Middle frontal gyrus (tissue), 1 donor: ENCODE measurements at regions not wholly inside any gene's neighbourhood (a gene's known extent, or its start where the extent isn't known, plus 50 kb on each side); places are given as distances from the start of the nearest gene placed in this dataset.
"Not testable (repeated sequence)": the region's sequence is repeated elsewhere in the genome, so short reads cannot be mapped to it uniquely, and the experiment has no call there.

ENCODE experiments used
- DNase-seq: peaks from one replicate; pipeline ENCODE4 v3.0.0-alpha.2; 2015; ENCODE audit warnings: low spot score; ENCODE audit errors: extremely low spot score

DNA sequence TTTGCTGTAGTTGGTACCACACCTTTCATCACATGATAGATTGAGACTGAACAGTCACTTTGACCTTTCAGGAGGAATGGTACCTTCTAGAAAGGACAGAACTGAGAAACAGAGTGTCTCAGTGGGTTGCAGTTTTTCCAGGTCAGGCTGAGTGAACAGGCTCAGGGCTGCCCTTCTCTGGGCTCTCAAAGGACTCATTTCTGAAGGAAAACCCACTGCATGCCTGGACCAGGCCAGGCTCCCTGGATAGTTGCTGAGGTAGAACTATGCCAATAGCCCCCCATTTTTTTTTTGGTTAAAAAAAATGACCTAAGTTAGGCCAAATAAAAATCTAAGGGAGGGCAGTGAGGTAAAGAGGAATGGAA is 148.1 kb upstream of the EGLN3 start:
- no peak for DNase-seq

- peak; percentile 69 for DNase-seq
Measured at GRCh38 chr14:34098045-34098984, 147.4 kb upstream of the EGLN3 start.

DNA sequence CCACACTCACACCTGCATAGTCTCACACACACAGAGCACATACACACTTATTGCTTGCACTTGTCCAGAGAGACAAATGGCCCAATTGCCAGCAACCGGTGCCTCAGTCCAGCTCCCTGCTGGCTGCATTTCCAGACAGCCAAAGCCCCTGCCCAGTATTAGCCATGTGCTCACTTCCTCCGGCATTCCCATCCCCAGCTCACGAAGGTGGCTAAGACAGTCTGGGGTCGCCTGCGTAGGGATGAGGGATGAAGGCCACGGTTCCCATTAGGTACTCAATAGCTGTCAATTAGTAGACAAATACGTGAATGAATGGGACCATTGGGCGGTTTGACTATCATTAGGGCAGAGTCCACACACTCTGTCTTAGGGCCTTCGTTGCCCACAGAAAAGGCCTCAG is 146.8 kb upstream of the EGLN3 start:
- DNase-seq, result no peak

DNA sequence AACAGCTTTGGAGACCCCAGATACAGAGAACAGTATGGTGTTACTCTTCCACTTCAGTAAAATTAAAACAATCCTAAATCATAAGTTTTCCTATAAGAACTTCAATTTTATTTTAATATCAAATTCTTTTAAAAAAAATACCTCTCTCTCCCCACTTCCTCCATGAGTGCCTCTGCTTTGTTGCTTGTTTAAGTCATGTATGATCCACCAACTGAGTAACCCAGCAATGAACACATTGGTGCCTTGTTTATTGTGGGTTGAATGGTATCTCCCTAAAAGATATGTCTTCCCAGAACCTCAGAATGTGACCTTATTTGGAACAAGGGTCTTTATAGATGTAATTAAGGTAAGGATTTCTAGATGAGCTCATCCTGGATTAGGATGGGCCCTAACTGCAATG is 143.5 kb upstream of the EGLN3 start:
- no peak for DNase-seq

- no peak for DNase-seq
Measured at GRCh38 chr14:34093883-34094282, 143.0 kb upstream of the EGLN3 start.

DNA sequence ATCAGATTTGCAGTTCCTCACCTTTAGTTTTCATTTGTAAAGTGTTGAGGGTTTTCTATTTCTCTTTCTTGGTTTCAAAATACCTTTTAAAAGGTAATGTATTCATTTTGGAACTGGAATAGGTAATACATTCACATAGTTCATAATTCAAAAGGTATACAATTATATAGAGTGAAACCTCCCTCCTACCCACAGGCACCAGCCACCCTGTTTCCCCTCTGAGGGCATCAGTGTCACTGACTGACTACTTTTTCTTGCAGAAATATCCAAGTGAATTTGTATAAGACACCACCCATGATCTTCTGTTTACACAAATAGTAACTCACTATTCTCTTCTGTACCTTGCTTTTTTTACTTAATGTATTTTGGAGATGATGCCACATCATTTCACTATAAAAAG is 139.6 kb upstream of the EGLN3 start:
- DNase-seq, result no peak

DNA sequence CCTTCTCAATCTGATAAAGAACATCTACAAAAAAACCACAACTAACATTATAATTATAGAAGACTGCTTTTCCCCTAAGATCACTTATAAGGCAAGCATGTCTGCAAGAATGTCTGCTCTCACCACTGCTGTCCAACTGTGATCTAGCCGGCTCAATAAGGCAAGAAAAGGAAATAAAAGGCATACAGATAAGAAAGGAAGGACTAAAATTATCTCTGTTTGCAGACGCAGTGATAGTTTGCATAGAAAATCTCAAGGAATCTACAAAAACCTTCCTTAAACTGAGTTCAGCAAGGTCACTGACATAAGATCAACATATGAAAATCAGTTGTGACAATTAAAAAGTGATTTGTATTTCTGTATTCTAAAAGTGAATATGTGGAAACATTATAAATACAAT is 138.0 kb upstream of the EGLN3 start:
- no peak for DNase-seq

DNA sequence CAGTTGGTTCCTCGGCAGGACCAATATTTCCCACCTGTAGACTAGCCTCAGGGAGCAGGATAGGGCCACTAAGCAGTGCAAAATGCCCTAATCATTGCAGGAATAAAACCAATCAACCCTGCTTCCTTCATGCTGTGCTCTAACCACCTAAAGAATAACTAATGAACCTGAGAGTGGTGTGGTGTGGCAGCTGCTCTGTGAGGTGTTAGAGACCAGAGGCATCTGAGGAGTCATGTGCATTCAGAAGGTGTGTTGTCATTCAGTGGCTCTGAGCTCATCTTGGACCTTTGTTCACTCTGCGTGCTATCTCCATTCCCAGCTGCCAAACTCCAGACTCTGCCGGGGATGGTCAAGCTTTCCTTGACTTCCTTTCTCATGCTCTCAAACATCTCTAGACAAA is 136.7 kb upstream of the EGLN3 start:
- no peak for DNase-seq

DNA sequence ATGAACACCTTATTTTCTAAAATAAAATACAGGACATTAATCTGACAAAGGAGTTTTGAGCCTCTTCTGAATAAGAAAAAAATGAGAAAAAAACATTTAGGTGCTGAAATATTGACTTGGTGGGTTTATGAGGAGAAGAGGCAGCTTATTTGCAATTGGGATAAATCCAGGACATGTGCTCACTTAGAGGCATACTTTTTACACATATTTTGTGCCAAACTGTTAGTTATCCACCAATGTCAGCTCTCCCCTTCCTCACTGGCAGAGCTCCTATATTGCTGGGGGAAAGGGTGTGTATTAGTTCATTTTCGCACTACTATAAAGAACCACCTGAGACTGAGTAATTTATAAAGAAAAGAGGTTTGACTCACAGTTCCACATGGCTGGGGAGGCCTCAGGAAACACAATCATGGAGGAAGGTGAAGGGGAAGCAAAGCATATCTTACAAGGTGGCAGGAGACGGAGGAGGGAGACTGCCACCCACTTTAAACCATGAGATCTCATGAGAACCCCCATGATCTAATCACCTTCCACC is 135.4 kb upstream of the EGLN3 start:
- DNase-seq, result no peak

- no peak for DNase-seq
Measured at GRCh38 chr14:34085695-34086094, 134.8 kb upstream of the EGLN3 start.

- no peak for DNase-seq
Measured at GRCh38 chr14:34081576-34082136, 130.8 kb upstream of the EGLN3 start.

GRCh38 chr14:34081101-34081575 is 130.3 kb upstream of the EGLN3 start:
- DNase-seq, result no peak

- DNase-seq, result not testable (repeated sequence)
Measured at GRCh38 chr14:34079643-34080042, 128.8 kb upstream of the EGLN3 start.

DNA sequence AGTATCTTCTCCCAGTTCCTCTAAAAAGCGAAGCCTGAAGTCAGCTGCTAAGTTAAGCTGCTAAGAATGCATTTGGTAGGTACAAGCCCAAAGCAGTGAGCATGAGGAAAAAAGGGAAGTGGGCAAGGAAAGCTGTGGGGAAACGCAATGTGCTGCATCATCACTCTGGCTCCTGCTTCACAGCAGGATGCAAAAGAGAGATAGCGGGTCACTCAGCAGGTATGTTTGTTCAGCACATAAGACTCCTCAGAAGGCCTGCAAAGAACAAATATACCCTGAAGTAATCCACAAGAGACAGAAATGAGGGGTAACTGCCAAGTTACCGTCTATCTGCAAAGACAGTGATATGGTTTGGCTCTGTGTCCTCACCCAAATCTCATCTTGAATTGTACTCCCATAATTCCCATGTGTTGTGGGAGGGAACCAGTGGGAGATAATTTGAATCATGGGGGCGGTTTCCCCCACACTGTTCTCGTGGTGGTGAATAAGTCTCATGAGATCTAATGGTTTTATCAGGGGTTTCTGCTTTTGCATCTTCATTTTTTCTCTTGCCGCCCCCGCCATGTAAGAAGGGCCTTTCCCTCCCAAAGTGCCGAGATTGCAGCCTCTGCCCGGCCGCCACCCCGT is 127.4 kb upstream of the EGLN3 start:
- no peak for DNase-seq

GRCh38 chr14:34075826-34076225 is 125.0 kb upstream of the EGLN3 start:
- DNase-seq, result no peak

- no peak for DNase-seq
Measured at GRCh38 chr14:34075042-34075744, 124.3 kb upstream of the EGLN3 start.

DNA sequence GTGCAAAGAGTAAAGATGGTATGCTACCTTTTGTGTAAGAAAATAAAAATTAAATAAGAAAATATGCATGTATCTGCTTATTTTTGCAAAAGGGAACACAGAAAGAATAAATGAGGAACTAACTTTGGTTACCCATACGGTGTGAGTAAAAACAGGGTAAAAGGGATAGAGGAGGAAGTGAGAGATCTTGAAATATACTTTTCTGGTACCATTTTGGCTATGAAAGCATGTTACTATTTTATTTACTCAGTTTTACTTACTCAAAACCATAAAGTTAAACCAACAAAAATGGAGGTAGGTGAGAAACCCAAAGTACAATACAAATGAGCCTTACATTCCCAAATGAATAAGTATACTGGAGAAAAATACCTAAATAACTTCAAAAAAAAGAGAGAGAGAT is 122.0 kb upstream of the EGLN3 start:
- DNase-seq, result no peak

DNA sequence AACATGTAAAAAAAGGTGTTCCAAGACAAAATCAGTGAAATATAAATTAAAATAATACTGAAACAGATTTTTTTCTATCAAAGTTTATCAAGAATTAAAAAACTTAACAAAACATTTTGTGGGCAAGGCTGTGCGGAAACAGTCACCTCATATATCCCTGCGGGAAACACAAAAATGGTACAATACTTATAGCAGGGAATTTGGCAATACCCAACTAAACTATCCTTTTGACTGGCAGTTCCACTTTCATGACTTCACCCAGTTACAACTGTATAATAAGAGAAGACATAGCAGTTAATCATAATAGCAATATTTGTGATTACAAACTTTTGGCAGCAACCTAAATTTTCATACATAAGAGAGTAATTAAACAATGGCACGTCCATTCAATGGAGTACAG is 121.5 kb upstream of the EGLN3 start:
- DNase-seq, result no peak

DNA sequence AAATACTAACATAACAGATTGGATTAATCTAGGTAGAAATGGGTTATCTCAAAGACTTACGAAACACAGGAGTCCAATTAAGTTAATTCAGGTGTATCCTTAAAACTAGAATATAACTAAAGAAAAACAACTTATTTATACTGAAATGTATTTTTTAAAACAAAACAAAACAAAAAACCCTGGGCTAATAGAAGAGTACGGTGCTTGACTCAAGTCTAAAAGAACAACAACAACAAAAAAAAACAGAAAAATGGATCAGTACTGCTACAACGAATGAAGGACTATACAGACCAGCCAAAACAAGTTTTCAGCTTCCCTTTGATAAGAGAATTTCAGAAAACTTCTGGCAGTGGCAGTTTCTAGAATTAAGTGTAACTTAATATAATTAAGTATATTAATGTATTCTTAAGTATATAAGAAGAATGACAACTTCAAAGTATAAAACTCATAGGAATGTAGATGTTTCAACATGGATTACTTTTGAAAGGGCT is 120.1 kb upstream of the EGLN3 start:
- DNase-seq, result no peak

DNA sequence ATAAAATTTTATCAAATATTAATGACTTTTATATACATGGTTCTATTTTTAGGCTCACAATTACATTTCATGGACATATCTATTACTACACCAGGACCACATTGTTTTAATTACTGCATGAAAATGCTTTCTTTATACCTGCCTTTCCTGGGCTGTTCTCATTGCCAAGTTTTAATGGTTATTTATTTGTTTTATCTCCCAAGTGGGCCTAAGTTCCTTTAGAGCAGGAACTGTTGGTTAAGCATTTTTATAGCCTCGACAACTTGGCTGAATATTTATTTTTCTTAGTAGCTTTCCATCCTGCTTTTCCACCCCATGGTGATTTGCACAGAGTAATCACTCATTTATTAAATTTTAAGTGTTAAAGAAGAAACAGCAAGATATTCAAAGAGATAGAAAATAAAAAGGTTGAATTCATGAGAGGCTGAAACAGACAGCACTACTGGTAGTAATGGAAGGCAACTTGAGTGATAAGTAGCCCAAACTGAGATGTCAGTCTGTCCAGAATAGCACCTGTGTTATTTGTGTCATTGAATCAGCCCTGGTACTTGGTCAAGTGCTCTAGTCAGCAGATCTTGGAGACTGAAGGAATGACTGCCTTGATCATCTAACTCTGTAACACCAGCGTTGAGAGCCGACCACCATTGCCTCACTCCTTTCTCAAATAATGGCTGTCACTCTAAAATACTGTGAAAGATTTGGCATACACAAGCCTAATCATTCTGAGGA is 119.1 kb upstream of the EGLN3 start:
- no peak for DNase-seq

DNA sequence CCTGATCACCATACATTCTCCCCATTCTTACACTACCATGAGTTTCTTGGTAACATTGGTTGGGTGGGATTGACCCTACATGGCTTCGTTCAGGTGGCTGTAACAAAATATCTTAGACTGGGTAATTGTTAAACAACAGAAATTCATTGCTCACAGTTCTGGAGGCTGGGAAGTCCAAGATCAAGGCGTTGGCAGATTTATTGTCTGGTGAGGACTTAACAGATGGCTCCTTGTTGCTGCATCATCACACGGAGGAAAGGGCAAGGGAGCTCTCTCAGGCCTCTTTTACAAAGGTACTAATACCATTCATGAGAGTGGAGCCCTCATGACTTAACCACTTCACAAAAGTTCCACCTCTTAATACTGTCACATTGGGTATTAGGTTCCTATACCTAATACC is 116.7 kb upstream of the EGLN3 start:
- DNase-seq, result no peak
